GM12801 (cell line): ENCODE measurements at regions not wholly inside any gene's neighbourhood (a gene's known extent, or its start where the extent isn't known, plus 50 kb on each side); places are given as distances from the start of the nearest gene placed in this dataset.

ENCODE experiments used
- CTCF ChIP-seq: IDR thresholded peaks from one replicate; pipeline ENCODE4 v1.5.1; 2011; ENCODE audit warnings: control low read depth; ENCODE audit not compliant: insufficient read length; ENCODE audit errors: extremely low read depth

GRCh38 chr3:159776779-159777178 is 211.9 kb upstream of the IL12A start:
- TF ChIP-seq CTCF, result no peak

DNA sequence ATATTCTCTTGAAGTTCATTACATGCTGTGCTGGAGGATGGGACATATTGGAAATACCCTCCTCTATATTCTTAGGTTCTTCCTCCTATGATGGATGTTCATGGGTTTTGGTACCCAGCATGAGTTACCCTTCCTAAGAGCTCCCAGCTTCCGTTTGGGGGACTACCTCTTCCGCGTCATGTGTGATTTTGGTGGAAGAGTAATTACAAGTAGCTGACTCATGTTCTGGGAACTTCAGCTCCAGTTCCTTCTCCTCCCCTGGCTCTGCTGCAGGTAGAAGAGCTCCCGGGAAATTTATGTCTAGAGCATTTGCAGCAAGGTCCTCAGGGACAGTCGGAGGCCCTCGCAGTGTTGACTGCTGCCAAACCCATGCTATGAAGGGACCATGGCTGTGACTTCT is 208.8 kb upstream of the IL12A start:
- no peak for TF ChIP-seq CTCF

DNA sequence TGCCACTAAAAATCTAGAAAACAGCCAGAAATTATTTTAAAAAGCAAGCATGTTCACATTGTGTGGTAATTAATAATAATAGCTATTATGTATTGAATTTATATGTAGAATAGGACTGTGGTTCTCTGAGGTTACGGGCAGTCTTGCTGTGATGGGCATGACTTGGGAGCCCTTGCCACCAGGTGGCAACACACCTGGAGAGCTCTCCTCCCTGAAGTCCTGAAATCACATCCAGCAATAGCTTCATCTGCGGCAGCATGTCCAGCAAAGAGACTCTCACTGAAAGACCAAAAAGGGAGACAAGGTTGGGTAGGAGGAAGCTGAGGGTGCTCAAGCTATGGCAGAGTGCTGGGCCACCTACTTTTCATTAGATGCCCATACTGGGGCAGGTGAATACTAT is 206.8 kb upstream of the IL12A start:
- TF ChIP-seq CTCF, result no peak

GRCh38 chr3:159782724-159783421 is 205.8 kb upstream of the IL12A start:
- no peak for TF ChIP-seq CTCF

GRCh38 chr3:159783780-159784742 is 204.6 kb upstream of the IL12A start:
- no peak for TF ChIP-seq CTCF

GRCh38 chr3:159785273-159785708 is 203.3 kb upstream of the IL12A start:
- no peak for TF ChIP-seq CTCF

- no peak for TF ChIP-seq CTCF
Observed at GRCh38 chr3:159786489-159787177, 202.0 kb upstream of the IL12A start.
